Myocyte (in vitro differentiated cells): ENCODE measurements at regions not wholly inside any gene's neighbourhood (a gene's known extent, or its start where the extent isn't known, plus 50 kb on each side); places are given as distances from the start of the nearest gene placed in this dataset.
"Not testable (repeated sequence)": the region's sequence is repeated elsewhere in the genome, so short reads cannot be mapped to it uniquely, and the experiment has no call there.

Experiments
- DNase-seq: peaks from one replicate; pipeline ENCODE4 v3.0.0-alpha.2; 2012; ENCODE audit warnings: low read depth

GRCh38 chr11:129698212-129698611, 117.4 kb upstream of the TMEM45B start:
- no peak for DNase-seq

GRCh38 chr11:129699711-129700304, 115.8 kb upstream of the TMEM45B start:
- no peak for DNase-seq

GRCh38 chr11:129700701-129701100, 114.9 kb upstream of the TMEM45B start:
- no peak for DNase-seq

- no peak for DNase-seq
Measured at GRCh38 chr11:129701706-129702105, 113.9 kb upstream of the TMEM45B start.

- DNase-seq, result no peak
Measured at GRCh38 chr11:129702410-129703398, 112.9 kb upstream of the TMEM45B start.

GRCh38 chr11:129703846-129704245, 111.8 kb upstream of the TMEM45B start:
- peak; percentile 7 for DNase-seq

GRCh38 chr11:129704831-129705230, 110.8 kb upstream of the TMEM45B start:
- DNase-seq, result no peak

GRCh38 chr11:129705341-129705740, 110.3 kb upstream of the TMEM45B start:
- DNase-seq, result no peak

- no peak for DNase-seq
Measured at GRCh38 chr11:129705933-129706332, 109.7 kb upstream of the TMEM45B start.

- DNase-seq, result peak; percentile 3
Measured at GRCh38 chr11:129709801-129710398, 105.7 kb upstream of the TMEM45B start.

GRCh38 chr11:129710423-129710822, 105.2 kb upstream of the TMEM45B start:
- no peak for DNase-seq

GRCh38 chr11:129711760-129712159, 103.9 kb upstream of the TMEM45B start:
- no peak for DNase-seq

GRCh38 chr11:129712486-129713240, 103.0 kb upstream of the TMEM45B start:
- DNase-seq, result not testable (repeated sequence)

GRCh38 chr11:129719037-129719436, 96.6 kb upstream of the TMEM45B start:
- no peak for DNase-seq

- DNase-seq, result no peak
Measured at GRCh38 chr11:129720156-129720555, 95.5 kb upstream of the TMEM45B start.

GRCh38 chr11:129720994-129721393, 94.7 kb upstream of the TMEM45B start:
- no peak for DNase-seq

- no peak for DNase-seq
Measured at GRCh38 chr11:129721685-129722084, 94.0 kb upstream of the TMEM45B start.

GRCh38 chr11:129722529-129722928, 93.1 kb upstream of the TMEM45B start:
- DNase-seq, result no peak

GRCh38 chr11:129723146-129723760, 92.4 kb upstream of the TMEM45B start:
- no peak for DNase-seq

GRCh38 chr11:129723761-129724162, 91.9 kb upstream of the TMEM45B start:
- no peak for DNase-seq

- DNase-seq, result no peak
Measured at GRCh38 chr11:129724866-129725265, 90.8 kb upstream of the TMEM45B start.
